GM12875 (cell line): ENCODE measurements at regions not wholly inside any gene's neighbourhood (a gene's known extent, or its start where the extent isn't known, plus 50 kb on each side); places are given as distances from the start of the nearest gene placed in this dataset.

Source experiments
- H3K4me3 ChIP-seq: one replicate; pipeline ENCODE4 v1.5.1; 2011; ENCODE audit warnings: low read depth, low read length, control low read depth
- CTCF ChIP-seq: IDR thresholded peaks from 2 replicates; pipeline ENCODE4 v1.5.1; 2011; ENCODE audit warnings: low read depth, mild to moderate bottlenecking, control low read depth, inconsistent platforms, low read length, moderate library complexity, borderline replicate concordance; ENCODE audit not compliant: insufficient read depth

GRCh38 chr9:1462626-1463308 lies 412.6 kb downstream of the DMRT2 start:
- H3K4me3 ChIP-seq, result no peak overlapping the region
- TF ChIP-seq CTCF, result no peak

GRCh38 chr9:1469996-1470395 lies 419.8 kb downstream of the DMRT2 start:
- no peak for TF ChIP-seq CTCF
- H3K4me3 ChIP-seq, result no peak overlapping the region

GRCh38 chr9:1473956-1474634 lies 423.9 kb downstream of the DMRT2 start:
- H3K4me3 ChIP-seq, result no peak overlapping the region
- no peak for TF ChIP-seq CTCF

GRCh38 chr9:1474671-1475070 lies 424.5 kb downstream of the DMRT2 start:
- TF ChIP-seq CTCF, result no peak
- no peak overlapping the region for H3K4me3 ChIP-seq

- no peak overlapping the region for H3K4me3 ChIP-seq
- TF ChIP-seq CTCF, result no peak
These were observed 440.4 kb downstream of the DMRT2 start for GRCh38 chr9:1490341-1491232.

GRCh38 chr9:1492156-1492555 lies 442.0 kb downstream of the DMRT2 start:
- no peak for TF ChIP-seq CTCF
- H3K4me3 ChIP-seq, result no peak overlapping the region
